Gastroesophageal sphincter (tissue), 4 donors: ENCODE measurements at regions not wholly inside any gene's neighbourhood (a gene's known extent, or its start where the extent isn't known, plus 50 kb on each side); places are given as distances from the start of the nearest gene placed in this dataset.

Experiments used
- ATAC-seq: fragments of 150-250 bp; one replicate; pipeline ENCODE4 v1.9.1; 2016; ENCODE audit warnings: mild to moderate bottlenecking, moderate library complexity
- H3K27ac ChIP-seq, 4 donors: fragments of 200-600 bp; sonication (generic) in 3 of 4; 1 replicate in 3 of 4; 2 replicates in 1 of 4; pipeline ENCODE4 v1.5.1; 2016 to 2019
- H3K27me3 ChIP-seq: fragments of 200-600 bp; sonication (generic); one replicate; pipeline ENCODE4 v1.5.1; 2019
- H3K36me3 ChIP-seq, 2 donors: fragments of 200-600 bp; sonication (generic); one replicate each; pipeline ENCODE4 v1.5.1; 2019; ENCODE audit warnings: control low read depth in 1 of 2
- H3K4me1 ChIP-seq, 3 donors: fragments of 200-600 bp; sonication (generic); 1 replicate in 2 of 3; 2 replicates in 1 of 3; pipeline ENCODE4 v1.5.1; 2016 to 2019; ENCODE audit warnings: control low read depth in 2 of 3
- H3K4me3 ChIP-seq, 2 donors: fragments of 200-600 bp; sonication (generic); one replicate each; pipeline ENCODE4 v1.5.1; 2019; ENCODE audit warnings: mild to moderate bottlenecking in 1 of 2, moderate library complexity in 1 of 2
- H3K9me3 ChIP-seq, 3 donors: fragments of 200-600 bp; sonication (generic); one replicate each; pipeline ENCODE4 v1.5.1; 2017 to 2019; ENCODE audit warnings: control low read depth in 2 of 3
- CTCF ChIP-seq, 4 experiments: fragments of 200-600 bp in 2 of 4; fragments of 450-650 bp in 2 of 4; sonication (generic) in 1 of 4; IDR thresholded peaks; one replicate each; pipeline ENCODE4 v1.5.1; 2017 to 2019; ENCODE audit warnings: antibody characterized with exemption in 4 of 4, mild to moderate bottlenecking in 2 of 4, moderate library complexity in 2 of 4
- EP300 ChIP-seq: sonication (generic); formaldehyde crosslinking; IDR thresholded peaks from one replicate; pipeline ENCODE4 v1.6.1; 2017; ENCODE audit warnings: antibody characterized with exemption, mild to moderate bottlenecking
- POLR2A ChIP-seq, 2 donors: fragments of 450-650 bp; IDR thresholded peaks; one replicate each; pipeline ENCODE4 v1.6.1; 2017; ENCODE audit warnings: antibody characterized with exemption in 2 of 2, mild to moderate bottlenecking in 2 of 2, moderate library complexity in 1 of 2
- POLR2AphosphoS5 ChIP-seq: sonication (generic); formaldehyde crosslinking; IDR thresholded peaks from one replicate; pipeline ENCODE4 v1.6.1; 2017; ENCODE audit warnings: antibody characterized with exemption
- WGBS, 2 donors: methylation state at CpG; one replicate each; pipeline ENCODE4 v1.1.5; 2018; ENCODE audit warnings: low coverage in 1 of 2; 5-methylcytosine and 5-hydroxymethylcytosine counted together

GRCh38 chr16:73369851-73370250, 321.9 kb upstream of the ZFHX3 start:
- H3K27ac ChIP-seq = no peak overlapping the region
- 67 to 95% methylated on average over 3 of the region's 3 CpGs for WGBS, 2 donors
- no peak overlapping the region for H3K4me3 ChIP-seq
- no peak for ATAC-seq
- TF ChIP-seq POLR2A (IDR thresholded peaks at IDR 0.05) (no peak), CTCF (IDR thresholded peaks at IDR 0.05) (no peak), POLR2AphosphoS5 (no peak), EP300 (no peak)
- peaks cover 28% of the 10 kb centered on the region for H3K27me3 ChIP-seq
- no peaks in the 10 kb centered on the region for H3K9me3 ChIP-seq
- no peaks in the 10 kb centered on the region for H3K36me3 ChIP-seq
- H3K4me1 ChIP-seq = no peaks in the 10 kb centered on the region

- Histone ChIP-seq H3K27ac (no peak overlapping the region), H3K4me1 (no peaks in the 10 kb centered on the region), H3K36me3 (no peaks in the 10 kb centered on the region), H3K27me3 (peaks cover 33% of the 10 kb centered on the region), H3K4me3 (no peak overlapping the region), H3K9me3 (no peaks in the 10 kb centered on the region)
- TF ChIP-seq POLR2A (IDR thresholded peaks at IDR 0.05) (no peak), EP300 (no peak), POLR2AphosphoS5 (no peak), CTCF (IDR thresholded peaks at IDR 0.05) (no peak)
- no peak for ATAC-seq
- WGBS, 2 donors = 90 to 92% methylated on average over 4 of the region's 4 CpGs
These were observed 320.8 kb upstream of the ZFHX3 start for GRCh38 chr16:73368715-73369114.

- ATAC-seq = no peak
These were observed 317.2 kb upstream of the ZFHX3 start for GRCh38 chr16:73365016-73365551.

DNA sequence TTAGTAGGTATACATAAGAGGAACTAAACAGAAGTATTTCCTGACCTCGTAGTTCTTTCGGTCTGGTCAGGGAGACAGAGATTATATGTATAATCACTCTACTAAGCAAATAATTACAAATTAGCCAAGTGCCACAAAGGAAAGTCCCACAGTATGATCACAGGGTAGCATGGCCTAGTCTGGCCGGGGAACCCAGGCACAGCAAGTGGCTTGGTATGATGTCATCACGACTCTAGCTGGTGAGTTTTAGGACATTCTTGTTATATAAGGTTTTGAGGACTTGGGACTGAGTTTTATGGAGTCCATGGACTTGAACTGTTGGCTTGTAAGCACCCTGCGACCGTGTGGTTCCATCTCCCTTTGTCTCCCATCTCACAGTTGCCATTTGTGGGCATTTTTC, 316.5 kb upstream of the ZFHX3 start:
- Histone ChIP-seq H3K4me3 (no peak overlapping the region), H3K27ac (no peak overlapping the region), H3K27me3 (peaks cover 17% of the 10 kb centered on the region), H3K4me1 (no peaks in the 10 kb centered on the region), H3K36me3 (no peaks in the 10 kb centered on the region), H3K9me3 (no peaks in the 10 kb centered on the region)
- WGBS, 2 donors = 80 to 83% methylated on average over 6 of the region's 6 CpGs
- TF ChIP-seq CTCF (IDR thresholded peaks at IDR 0.05) = no peak
- no peak for TF ChIP-seq EP300
- TF ChIP-seq POLR2A (IDR thresholded peaks at IDR 0.05) = no peak
- no peak for TF ChIP-seq POLR2AphosphoS5
- no peak for ATAC-seq

More at GRCh38 chr16:73365016-73365551, 317.2 kb upstream of the ZFHX3 start:
- WGBS, 2 donors = 10 to 20% methylated on average over 3 to 5 of the region's 9 CpGs
- Histone ChIP-seq H3K4me3 (no peak overlapping the region), H3K9me3 (no peaks in the 10 kb centered on the region), H3K4me1 (no peaks in the 10 kb centered on the region), H3K27ac (no peak overlapping the region), H3K36me3 (no peaks in the 10 kb centered on the region), H3K27me3 (peaks cover 17% of the 10 kb centered on the region)
- TF ChIP-seq CTCF (IDR thresholded peaks at IDR 0.05) (no peak), EP300 (no peak), POLR2AphosphoS5 (no peak), POLR2A (IDR thresholded peaks at IDR 0.05) (no peak)

DNA sequence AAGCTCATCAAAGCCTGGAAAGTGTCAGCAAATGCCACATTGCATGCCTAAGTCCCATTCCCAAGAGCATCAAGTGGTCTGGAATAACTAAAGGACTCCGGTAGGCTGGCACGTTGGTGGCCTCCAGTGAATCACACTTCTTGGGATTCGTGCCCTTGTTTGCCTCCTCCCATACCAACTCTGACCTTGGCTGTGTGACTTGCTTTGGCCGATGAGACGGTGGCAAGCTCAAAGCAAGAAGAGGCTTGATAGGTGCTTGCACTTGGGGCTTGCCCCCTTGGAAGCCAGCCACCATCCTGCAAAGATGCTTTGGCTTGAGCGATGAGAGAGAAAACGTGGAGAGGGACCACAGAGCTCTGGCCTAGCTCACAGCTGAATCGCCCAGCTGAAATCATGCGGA, 313.1 kb upstream of the ZFHX3 start:
- Histone ChIP-seq H3K36me3 (no peaks in the 10 kb centered on the region), H3K9me3 (no peaks in the 10 kb centered on the region)
- WGBS, 2 donors = 90 to 93% methylated on average over 6 to 7 of the region's 9 CpGs

More for the DNA sequence above, 313.1 kb upstream of the ZFHX3 start:
- no peak for TF ChIP-seq POLR2AphosphoS5
- no peak for TF ChIP-seq POLR2A (IDR thresholded peaks at IDR 0.05)
- TF ChIP-seq CTCF (IDR thresholded peaks at IDR 0.05) = no peak
- TF ChIP-seq EP300 = no peak
- H3K4me3 ChIP-seq = no peak overlapping the region
- H3K27ac ChIP-seq = no peak overlapping the region
- no peaks in the 10 kb centered on the region for H3K4me1 ChIP-seq
- ATAC-seq = no peak
- H3K27me3 ChIP-seq = peaks cover 12% of the 10 kb centered on the region
